SH-SY5Y (cell line): ENCODE measurements at regions not wholly inside any gene's neighbourhood (a gene's known extent, or its start where the extent isn't known, plus 50 kb on each side); places are given as distances from the start of the nearest gene placed in this dataset.

Source experiments
- GATA2 ChIP-seq: IDR thresholded peaks from 2 replicates; pipeline ENCODE4 v1.6.1; 2011; ENCODE audit warnings: mild to moderate bottlenecking, low read depth, low read length
- GATA3 ChIP-seq: IDR thresholded peaks from 2 replicates; pipeline ENCODE4 v1.6.1; 2011; ENCODE audit warnings: low read depth, mild to moderate bottlenecking, low read length, moderate library complexity

DNA sequence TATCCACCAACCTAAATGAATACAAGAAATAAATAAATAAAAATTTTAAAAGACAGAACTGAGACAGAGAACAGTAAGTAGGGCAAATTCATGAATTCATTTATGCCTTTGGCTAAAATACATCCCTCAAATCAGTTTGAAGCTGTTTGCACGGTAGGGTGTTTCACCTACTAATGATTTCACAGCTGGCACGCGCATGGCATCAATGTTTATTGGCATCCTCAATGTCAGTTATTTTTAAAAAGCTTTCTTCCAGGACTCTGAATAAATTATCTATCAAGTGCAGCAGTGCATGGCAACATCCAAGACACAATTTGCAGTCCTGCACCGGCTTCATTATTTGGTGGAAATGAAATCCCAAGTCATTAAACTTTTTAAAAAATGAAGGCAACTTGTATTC lies 985.2 kb upstream of the ROBO1 start:
- TF ChIP-seq GATA2 (no peak), GATA3 (no peak)
